ENCODE measurements at regions not wholly inside any gene's neighbourhood (a gene's known extent, or its start where the extent isn't known, plus 50 kb on each side); places are given as distances from the start of the nearest gene placed in this dataset.
"Not testable (repeated sequence)": the region's sequence is repeated elsewhere in the genome, so short reads cannot be mapped to it uniquely, and the experiment has no call there.

GRCh38 chrX:45505214-45505613 lies 304.5 kb upstream of the DIPK2B start:
- H3K4me3 ChIP-seq (ENCODE audit: control insufficient read depth in 2 of 3, extremely low read depth in 1 of 3, insufficient read depth in 2 of 3, low read depth in 1 of 3, low read length in 3 of 3) = peak overlapping the region; percentile 12 to 58 (median 43)
- FAIRE-seq (peak; percentile 94), DNase-seq (ENCODE audit: low read depth, low spot score) (peak; percentile 75)
- TF ChIP-seq EZH2 (IDR thresholded peaks at IDR 0.05; ENCODE audit: low read length) = no peak
- TF ChIP-seq CTCF (optimal IDR thresholded peaks at IDR 0.05 in 1 of 3, IDR thresholded peaks at IDR 0.05 in 1 of 3, conservative IDR thresholded peaks at IDR 0.05 in 1 of 3; ENCODE audit: extremely low read depth in 1 of 3, insufficient read depth in 2 of 3, low read length in 3 of 3) = no peak
- no peaks in the 10 kb centered on the region for H3K9me1 ChIP-seq (ENCODE audit: control insufficient read depth, extremely low read depth, insufficient read depth, low read length)
- H3K79me2 ChIP-seq (ENCODE audit: control insufficient read depth, insufficient read depth, low read length) = no peaks in the 10 kb centered on the region
- H3K27ac ChIP-seq (ENCODE audit: control insufficient read depth, insufficient read depth, low read length) = peak overlapping the region; percentile 85
- H4K20me1 ChIP-seq (ENCODE audit: control insufficient read depth, extremely low read depth, insufficient read depth, low read length) = no peaks in the 10 kb centered on the region
- no peaks in the 10 kb centered on the region for H3K27me3 ChIP-seq (ENCODE audit: control insufficient read depth, extremely low read depth, insufficient read depth, low read length)
- H3K9me3 ChIP-seq (ENCODE audit: control insufficient read depth, low read depth, low read length) = no peaks in the 10 kb centered on the region
- dilution Hi-C loops (cut with MboI; ENCODE audit: extremely low pct_ligation_motif_present, low sequenced_read_pairs) = no loop called here
- peaks cover 35% of the 10 kb centered on the region for H3K4me1 ChIP-seq (ENCODE audit: control insufficient read depth, extremely low read depth, insufficient read depth, low read length)
- no peaks in the 10 kb centered on the region for H3K36me3 ChIP-seq (ENCODE audit: control insufficient read depth in 2 of 2, extremely low read depth in 1 of 2, insufficient read depth in 2 of 2, low read length in 2 of 2)
- H2AFZ ChIP-seq (ENCODE audit: control insufficient read depth, low read length) = no peak overlapping the region
- H3K9ac ChIP-seq (ENCODE audit: control insufficient read depth, extremely low read depth, insufficient read depth, low read length) = peak overlapping the region; percentile 70
- peak overlapping the region; percentile 46 for H3K4me2 ChIP-seq (ENCODE audit: control insufficient read depth, extremely low read depth, insufficient read depth, low read depth, low read length)

DNA sequence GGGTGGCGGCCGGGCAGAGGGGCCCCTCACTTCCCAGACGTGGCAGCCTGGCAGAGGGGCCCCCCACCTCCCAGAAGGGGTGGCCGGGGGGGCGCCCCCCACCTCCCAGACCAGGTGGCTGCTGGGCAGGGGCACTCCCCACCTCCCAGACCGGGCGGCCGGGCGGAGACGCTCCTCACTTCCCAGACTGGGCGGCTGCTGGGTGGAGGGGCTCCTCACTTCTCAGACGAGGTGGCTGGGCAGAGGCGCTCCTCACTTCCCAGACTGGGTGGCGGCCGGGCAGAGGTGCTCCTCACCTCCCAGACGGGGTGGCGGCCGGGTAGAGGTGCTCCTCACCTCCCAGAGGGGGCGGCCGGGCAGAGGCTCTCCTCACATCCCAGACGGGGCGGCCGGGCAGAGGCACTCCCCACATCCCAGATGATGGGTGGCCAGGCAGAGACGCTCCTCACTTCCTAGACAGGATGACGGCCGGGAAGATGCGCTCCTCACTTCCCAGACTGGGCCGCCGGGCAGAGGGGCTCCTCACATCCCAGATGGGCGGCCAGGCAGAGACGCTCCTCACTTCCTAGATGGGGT lies 303.2 kb upstream of the DIPK2B start:
- H3K9me3 ChIP-seq (ENCODE audit: control insufficient read depth, low read depth, low read length); DNase-seq (ENCODE audit: low read depth, low spot score); FAIRE-seq; H3K36me3 ChIP-seq (ENCODE audit: control insufficient read depth in 2 of 2, extremely low read depth in 1 of 2, insufficient read depth in 2 of 2, low read length in 2 of 2); H4K20me1 ChIP-seq (ENCODE audit: control insufficient read depth, extremely low read depth, insufficient read depth, low read length); H3K79me2 ChIP-seq (ENCODE audit: control insufficient read depth, insufficient read depth, low read length); H2AFZ ChIP-seq (ENCODE audit: control insufficient read depth, low read length); H3K27ac ChIP-seq (ENCODE audit: control insufficient read depth, insufficient read depth, low read length); H3K4me3 ChIP-seq (ENCODE audit: control insufficient read depth in 2 of 3, extremely low read depth in 1 of 3, insufficient read depth in 2 of 3, low read depth in 1 of 3, low read length in 3 of 3); H3K4me2 ChIP-seq (ENCODE audit: control insufficient read depth, extremely low read depth, insufficient read depth, low read depth, low read length); H3K9ac ChIP-seq (ENCODE audit: control insufficient read depth, extremely low read depth, insufficient read depth, low read length); dilution Hi-C loops (cut with MboI; ENCODE audit: extremely low pct_ligation_motif_present, low sequenced_read_pairs); H3K27me3 ChIP-seq (ENCODE audit: control insufficient read depth, extremely low read depth, insufficient read depth, low read length); H3K9me1 ChIP-seq (ENCODE audit: control insufficient read depth, extremely low read depth, insufficient read depth, low read length): not testable (repeated sequence)
- peaks cover 35% of the 10 kb centered on the region for H3K4me1 ChIP-seq (ENCODE audit: control insufficient read depth, extremely low read depth, insufficient read depth, low read length)

DNA sequence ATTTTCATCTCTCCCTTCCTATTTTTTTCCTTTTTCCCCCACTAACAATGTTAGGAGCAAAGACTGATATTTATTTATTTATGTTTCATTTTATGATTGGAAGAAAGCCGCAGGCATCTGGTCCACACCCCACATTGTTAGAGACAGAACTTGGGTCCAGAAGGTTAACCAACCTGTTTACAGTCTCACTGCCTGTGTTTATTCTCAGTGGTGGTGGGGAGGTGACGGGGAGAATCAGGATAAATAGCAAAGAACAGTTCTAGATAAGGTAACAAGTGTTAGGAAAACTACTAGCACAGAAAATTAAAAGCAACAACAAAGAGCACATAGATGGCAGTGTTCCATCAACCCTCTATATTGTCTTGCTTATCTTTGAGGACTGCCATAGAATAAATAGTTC lies 301.7 kb upstream of the DIPK2B start:
- peaks cover 27% of the 10 kb centered on the region for H3K4me1 ChIP-seq (ENCODE audit: control insufficient read depth, extremely low read depth, insufficient read depth, low read length)
- H3K9me1 ChIP-seq (ENCODE audit: control insufficient read depth, extremely low read depth, insufficient read depth, low read length) = no peaks in the 10 kb centered on the region
- no peak overlapping the region for H3K4me2 ChIP-seq (ENCODE audit: control insufficient read depth, extremely low read depth, insufficient read depth, low read depth, low read length)
- H4K20me1 ChIP-seq (ENCODE audit: control insufficient read depth, extremely low read depth, insufficient read depth, low read length) = no peaks in the 10 kb centered on the region
- no peak overlapping the region for H3K27ac ChIP-seq (ENCODE audit: control insufficient read depth, insufficient read depth, low read length)
- FAIRE-seq = no peak
- TF ChIP-seq CTCF (optimal IDR thresholded peaks at IDR 0.05 in 1 of 3, IDR thresholded peaks at IDR 0.05 in 1 of 3, conservative IDR thresholded peaks at IDR 0.05 in 1 of 3; ENCODE audit: extremely low read depth in 1 of 3, insufficient read depth in 2 of 3, low read length in 3 of 3) = no peak
- no peak for TF ChIP-seq EZH2 (IDR thresholded peaks at IDR 0.05; ENCODE audit: low read length)
- H3K79me2 ChIP-seq (ENCODE audit: control insufficient read depth, insufficient read depth, low read length) = no peaks in the 10 kb centered on the region
- H3K9me3 ChIP-seq (ENCODE audit: control insufficient read depth, low read depth, low read length) = no peaks in the 10 kb centered on the region
- no peak overlapping the region for H3K9ac ChIP-seq (ENCODE audit: control insufficient read depth, extremely low read depth, insufficient read depth, low read length)
- H2AFZ ChIP-seq (ENCODE audit: control insufficient read depth, low read length) = no peak overlapping the region
- dilution Hi-C loops (cut with MboI; ENCODE audit: extremely low pct_ligation_motif_present, low sequenced_read_pairs) = no loop called here
- no peak overlapping the region for H3K4me3 ChIP-seq (ENCODE audit: control insufficient read depth in 2 of 3, extremely low read depth in 1 of 3, insufficient read depth in 2 of 3, low read depth in 1 of 3, low read length in 3 of 3)
- no peaks in the 10 kb centered on the region for H3K27me3 ChIP-seq (ENCODE audit: control insufficient read depth, extremely low read depth, insufficient read depth, low read length)
- DNase-seq (ENCODE audit: low read depth, low spot score) = no peak
- no peaks in the 10 kb centered on the region for H3K36me3 ChIP-seq (ENCODE audit: control insufficient read depth in 2 of 2, extremely low read depth in 1 of 2, insufficient read depth in 2 of 2, low read length in 2 of 2)
